ENCODE measurements at regions not wholly inside any gene's neighbourhood (a gene's known extent, or its start where the extent isn't known, plus 50 kb on each side); places are given as distances from the start of the nearest gene placed in this dataset.

DNA sequence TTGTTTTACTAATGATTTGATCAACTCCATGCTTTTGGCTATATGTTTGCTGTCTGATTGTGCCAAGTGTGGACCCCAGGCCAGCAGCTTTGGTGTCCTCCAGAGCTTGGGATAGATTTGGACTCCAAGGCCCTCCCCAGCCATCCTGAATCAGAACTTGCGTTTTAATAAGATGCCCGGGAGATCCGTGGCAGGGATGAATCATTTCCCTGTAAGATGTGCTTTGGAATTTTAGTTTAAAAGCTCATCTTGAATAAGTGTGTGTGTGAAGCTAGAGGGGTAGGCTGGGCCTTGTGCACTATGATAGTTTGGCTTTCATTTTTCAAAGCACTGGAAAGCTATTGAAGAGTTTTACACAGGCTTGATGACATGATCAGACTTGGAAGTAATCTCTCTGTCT, 66.2 kb upstream of the SDK1 start:
- DNase-seq (ENCODE audit: low spot score), result no peak

DNA sequence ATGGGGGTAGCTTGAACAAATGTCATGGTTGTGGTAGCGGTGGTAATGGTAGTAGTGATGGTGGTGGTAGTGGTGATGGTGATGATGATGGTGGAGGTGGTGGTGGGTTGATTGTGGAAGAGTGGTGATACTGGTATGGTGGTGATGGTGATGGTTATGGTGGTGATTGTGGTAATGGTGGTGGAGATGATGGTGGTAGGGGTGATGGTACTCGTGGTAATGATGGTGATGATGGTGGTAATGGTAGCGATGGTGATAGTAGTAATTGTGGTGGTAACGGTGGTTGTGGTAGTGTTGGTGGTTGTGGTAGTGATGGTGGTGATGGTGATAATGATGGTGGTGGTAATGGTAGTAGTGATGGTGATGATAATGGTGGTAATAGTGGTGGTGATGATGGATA, 65.7 kb upstream of the SDK1 start:
- DNase-seq (ENCODE audit: low spot score), result no peak

DNA sequence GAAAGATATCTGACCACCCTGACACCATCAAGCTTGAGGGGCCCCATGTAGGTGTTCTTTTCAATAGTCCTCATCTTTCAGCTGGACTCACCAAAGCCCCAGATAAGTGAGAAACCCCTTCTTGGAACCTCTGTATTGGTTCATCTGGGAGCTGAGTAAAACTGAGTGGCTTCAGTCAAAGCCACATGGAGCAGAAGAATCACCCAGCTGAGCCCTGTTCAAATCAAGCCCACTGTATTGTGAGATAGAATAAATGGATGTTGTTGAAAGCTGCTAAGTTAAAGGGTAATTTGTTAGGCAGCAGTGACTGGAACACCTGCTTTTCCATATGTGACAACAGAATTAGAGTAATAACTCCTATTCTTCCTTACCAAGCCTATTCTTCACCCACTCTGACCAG, 64.8 kb upstream of the SDK1 start:
- no peak for DNase-seq (ENCODE audit: low spot score)

- no peak for DNase-seq (ENCODE audit: low spot score)
These were observed 62.4 kb upstream of the SDK1 start for GRCh38 chr7:3238525-3239210.

- DNase-seq (ENCODE audit: low spot score), result no peak
These were observed 61.8 kb upstream of the SDK1 start for GRCh38 chr7:3239291-3239691.

DNA sequence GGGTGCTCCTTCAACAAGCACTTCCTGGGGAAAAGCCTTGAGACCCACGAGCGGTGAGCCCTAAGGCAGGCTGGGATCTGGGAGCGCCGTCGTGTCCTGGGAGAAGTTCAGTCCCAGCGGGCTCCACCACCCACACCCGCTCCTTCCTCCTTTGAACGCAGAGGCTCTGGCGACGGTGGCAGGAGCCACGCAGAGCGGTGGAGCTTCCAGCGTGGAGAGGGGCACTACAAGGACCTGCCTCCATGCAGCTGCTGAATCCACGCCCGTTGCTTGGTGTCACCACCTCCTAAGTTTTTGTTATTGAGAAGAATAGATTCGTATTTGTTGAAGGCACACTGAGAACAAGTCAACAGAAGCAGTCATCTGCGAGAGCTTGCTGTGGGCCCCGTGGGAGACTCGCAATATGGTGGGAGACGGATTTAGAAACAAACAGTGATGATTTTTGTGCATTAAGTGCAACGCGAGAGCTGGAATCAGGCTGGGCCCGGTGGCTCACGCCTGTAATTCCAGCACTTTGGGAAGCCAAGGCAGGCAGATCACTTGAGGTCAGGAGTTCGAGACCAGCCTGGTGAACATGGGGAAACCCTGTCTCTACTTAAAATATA, 60.1 kb upstream of the SDK1 start:
- DNase-seq (ENCODE audit: low spot score), result no peak

DNA sequence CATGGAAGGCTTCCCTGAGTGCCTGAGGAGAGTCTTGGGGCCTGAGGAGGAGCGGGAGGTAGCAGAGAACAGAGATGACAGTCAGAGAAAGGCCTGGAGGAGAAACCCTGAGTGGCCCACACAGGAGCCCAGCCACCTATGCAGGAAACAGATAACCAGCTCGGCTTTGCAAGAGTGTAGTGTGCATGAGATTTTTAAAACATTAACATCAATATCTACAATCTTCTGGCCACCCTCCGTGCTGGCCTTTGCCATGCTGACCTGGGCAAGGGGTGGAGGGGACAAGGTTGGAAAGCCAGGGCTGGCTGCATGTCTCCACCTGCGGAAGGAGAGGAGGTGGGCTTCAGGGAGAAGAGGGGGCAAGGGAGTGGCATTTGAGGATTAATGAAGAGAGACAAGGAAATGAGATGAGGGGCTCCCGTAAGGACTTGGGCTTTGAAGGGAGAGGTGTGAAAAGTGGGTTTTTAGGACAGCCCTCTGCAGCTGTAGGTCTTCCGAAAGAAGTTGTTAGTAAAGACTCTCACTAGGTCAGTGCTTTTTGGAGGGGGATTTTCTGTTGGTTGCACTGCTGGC, 59.3 kb upstream of the SDK1 start:
- no peak for DNase-seq (ENCODE audit: low spot score)

DNA sequence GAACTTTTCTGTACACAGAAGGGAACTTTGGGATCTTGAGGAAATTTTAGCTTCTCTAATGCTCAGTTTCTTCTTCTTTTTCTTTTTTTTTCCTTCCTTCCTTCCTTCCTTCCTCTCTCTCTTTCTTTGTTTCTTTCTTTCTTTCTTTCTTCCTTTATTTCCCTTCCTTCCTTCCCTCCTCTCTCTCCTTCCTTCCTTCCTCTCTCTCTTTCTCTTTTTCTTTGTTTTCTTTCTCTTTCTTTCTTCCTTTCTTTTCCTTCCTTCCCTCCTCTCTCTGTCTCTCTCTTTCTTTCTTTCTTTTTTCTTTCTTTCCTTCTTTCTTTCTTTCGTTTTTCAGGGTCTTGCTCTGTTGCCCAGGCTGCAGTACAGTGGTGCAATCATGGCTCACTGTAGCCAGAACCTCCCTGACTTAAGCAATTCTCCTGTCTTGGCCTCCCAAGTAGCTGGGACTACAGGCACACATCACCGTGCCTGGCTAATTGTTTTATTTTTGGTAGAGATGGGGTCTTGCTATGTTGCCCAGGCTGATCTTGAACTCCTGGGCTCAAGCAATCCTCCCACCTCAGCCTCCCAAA, 58.6 kb upstream of the SDK1 start:
- DNase-seq (ENCODE audit: low spot score), result no peak

DNA sequence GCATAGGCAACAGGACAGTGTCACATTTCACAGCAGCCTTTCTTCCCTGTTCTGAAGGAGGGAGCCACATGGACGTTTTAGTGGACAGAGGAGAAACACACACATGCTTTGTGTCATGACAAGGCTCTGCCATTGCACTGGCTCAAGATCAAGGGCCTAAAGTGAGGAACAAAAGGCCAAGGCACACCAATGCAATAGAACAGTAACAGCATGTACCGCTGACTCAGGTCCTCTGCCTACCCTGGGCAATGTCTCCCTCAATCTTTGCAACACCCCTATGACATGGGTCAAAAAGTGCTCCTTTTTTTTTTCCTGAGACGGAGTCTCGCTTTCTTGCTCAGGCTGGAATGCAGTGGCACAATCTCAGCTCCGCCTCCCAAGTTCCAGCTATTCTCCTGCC, 57.8 kb upstream of the SDK1 start:
- DNase-seq (ENCODE audit: low spot score), result no peak

DNA sequence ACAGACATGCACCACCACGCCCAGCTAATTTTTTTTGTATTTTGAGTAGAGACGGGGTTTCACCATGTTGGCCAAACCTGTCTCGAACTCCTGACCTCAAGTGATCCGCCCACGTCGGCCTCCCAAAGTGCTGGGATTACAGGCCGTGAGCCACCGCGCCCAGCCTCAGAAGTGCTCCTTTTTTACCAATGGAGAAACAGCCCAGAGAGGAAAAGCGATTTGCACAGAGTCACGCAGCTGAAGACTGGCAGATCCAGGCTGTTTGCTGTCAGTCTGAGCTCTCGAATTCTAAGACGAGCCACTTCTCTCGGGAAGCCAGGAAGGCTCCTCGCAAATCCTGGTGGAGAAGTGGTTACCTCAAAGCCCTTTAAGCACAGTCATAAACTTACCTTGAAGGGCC, 57.4 kb upstream of the SDK1 start:
- no peak for DNase-seq (ENCODE audit: low spot score)

DNA sequence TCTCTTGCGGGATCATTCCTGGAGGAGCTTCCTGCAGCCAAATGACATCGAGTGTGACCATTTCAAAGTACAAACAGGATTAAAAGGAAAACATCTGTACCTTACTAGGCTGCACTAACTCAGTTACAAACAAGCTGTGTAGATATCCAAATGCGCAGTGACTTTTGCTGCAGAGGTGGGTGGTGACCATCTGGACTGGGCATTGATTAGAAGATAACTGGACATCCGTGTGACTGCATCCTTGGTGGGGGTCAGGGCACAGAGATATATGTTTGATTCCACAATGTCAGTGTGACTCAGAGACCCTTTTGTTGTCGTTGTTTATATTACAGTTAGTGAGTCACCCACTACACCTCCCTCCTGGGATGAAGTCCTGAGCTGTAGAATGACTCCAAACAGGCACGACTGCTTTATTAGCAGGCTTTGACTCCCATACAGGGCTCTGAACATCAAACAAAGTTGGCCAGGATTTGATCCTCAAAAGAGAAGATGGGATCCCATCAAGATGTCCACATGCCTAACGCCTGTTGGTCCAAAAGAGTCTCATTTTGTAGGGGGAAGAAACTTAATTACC, 56.7 kb upstream of the SDK1 start:
- no peak for DNase-seq (ENCODE audit: low spot score)

DNA sequence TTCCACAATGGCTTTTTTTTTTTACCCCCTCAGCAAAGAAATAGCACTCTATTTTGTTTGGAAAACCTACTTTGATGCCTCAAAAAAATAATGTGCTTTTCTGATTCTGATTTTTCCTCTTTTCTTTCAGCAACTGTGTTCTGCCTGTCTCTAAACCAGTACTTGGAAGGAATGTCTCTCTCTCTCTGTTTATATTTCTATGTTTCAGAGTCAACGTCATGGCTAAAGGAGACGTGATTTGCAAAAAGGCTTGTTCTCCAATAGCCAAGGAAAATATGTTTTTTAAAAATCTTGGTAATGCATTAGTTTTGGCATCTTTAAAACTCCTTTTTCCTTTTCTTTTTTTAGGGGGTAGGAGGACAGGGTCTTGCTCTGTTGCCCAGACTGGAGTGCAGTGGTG, 56.0 kb upstream of the SDK1 start:
- no peak for DNase-seq (ENCODE audit: low spot score)

DNA sequence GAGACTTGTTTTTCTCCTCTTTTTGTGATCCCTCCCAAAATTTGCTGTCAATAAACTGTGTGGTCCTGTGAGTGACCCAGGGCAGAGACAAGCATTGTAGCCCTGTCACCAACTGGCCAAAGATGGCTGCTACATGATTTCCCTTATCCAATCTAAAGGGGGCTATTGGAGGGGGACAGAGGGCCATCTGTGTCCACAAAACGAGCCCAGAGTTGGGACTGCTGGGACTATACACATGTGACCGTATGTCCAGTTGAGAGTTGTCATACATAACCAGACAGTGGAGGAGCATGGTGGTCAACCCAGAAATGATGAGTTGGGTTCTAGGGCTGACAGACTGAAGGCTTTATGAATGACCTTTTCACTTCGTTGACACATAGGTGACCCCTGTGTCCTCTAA, 55.3 kb upstream of the SDK1 start:
- DNase-seq (ENCODE audit: low spot score), result no peak

GRCh38 chr7:3246127-3246526, 54.9 kb upstream of the SDK1 start:
- no peak for DNase-seq (ENCODE audit: low spot score)

- DNase-seq (ENCODE audit: low spot score), result no peak
These were observed 54.4 kb upstream of the SDK1 start for GRCh38 chr7:3246651-3247050.

GRCh38 chr7:3250725-3251124, 50.3 kb upstream of the SDK1 start:
- DNase-seq (ENCODE audit: low spot score), result no peak
